ENCODE measurements at regions not wholly inside any gene's neighbourhood (a gene's known extent, or its start where the extent isn't known, plus 50 kb on each side); places are given as distances from the start of the nearest gene placed in this dataset.
A peak's percentile ranks its signal among the peaks of the same experiment; 100 is the strongest.

- intact Hi-C loops (cut with DNase I; ENCODE audit: low total_unique reads) = no loop called here
- Histone ChIP-seq H3K27me3 (no peaks in the 10 kb centered on the region), H3K9me3 (no peaks in the 10 kb centered on the region), H3K27ac (no peak overlapping the region), H3K36me3 (no peaks in the 10 kb centered on the region), H3K4me3 (no peak overlapping the region), H3K4me1 (no peaks in the 10 kb centered on the region)
- DNase-seq (ENCODE audit: low spot score in 2 of 2) = no peak
- peak in 2 of 3 donors; percentile 48 to 51 for TF ChIP-seq CTCF (IDR thresholded peaks at IDR 0.05)
- no peak for TF ChIP-seq POLR2AphosphoS5 (IDR thresholded peaks at IDR 0.05)
These were observed 436.2 kb downstream of the SUCLG1 start for GRCh38 chr2:84022810-84023431.

- intact Hi-C loops (cut with DNase I; ENCODE audit: low total_unique reads) = no loop called here
- DNase-seq (ENCODE audit: low spot score in 2 of 2) = no peak
- H3K9me3 ChIP-seq = no peaks in the 10 kb centered on the region
- H3K4me1 ChIP-seq = no peaks in the 10 kb centered on the region
- H3K27me3 ChIP-seq = no peaks in the 10 kb centered on the region
- H3K4me3 ChIP-seq = no peak overlapping the region
- no peaks in the 10 kb centered on the region for H3K36me3 ChIP-seq
- TF ChIP-seq CTCF (IDR thresholded peaks at IDR 0.05) (no peak), POLR2AphosphoS5 (IDR thresholded peaks at IDR 0.05) (no peak), POLR2A (IDR thresholded peaks at IDR 0.05) (no peak)
- no peak overlapping the region for H3K27ac ChIP-seq
These were observed 442.1 kb downstream of the SUCLG1 start for GRCh38 chr2:84017010-84017409.

- no peaks in the 10 kb centered on the region for H3K36me3 ChIP-seq
- intact Hi-C loops (cut with DNase I; ENCODE audit: low total_unique reads) = no loop called here
- no peak for DNase-seq (ENCODE audit: low spot score in 2 of 2)
- H3K4me1 ChIP-seq = no peaks in the 10 kb centered on the region
- H3K4me3 ChIP-seq = no peak overlapping the region
- no peak overlapping the region for H3K27ac ChIP-seq
- TF ChIP-seq POLR2AphosphoS5 (IDR thresholded peaks at IDR 0.05) (no peak), POLR2A (IDR thresholded peaks at IDR 0.05) (no peak), CTCF (IDR thresholded peaks at IDR 0.05) (no peak)
- H3K9me3 ChIP-seq = no peaks in the 10 kb centered on the region
- no peaks in the 10 kb centered on the region for H3K27me3 ChIP-seq
These were observed 442.9 kb downstream of the SUCLG1 start for GRCh38 chr2:84016183-84016582.

GRCh38 chr2:83997889-83998288 lies 461.2 kb downstream of the SUCLG1 start:
- TF ChIP-seq POLR2AphosphoS5 (IDR thresholded peaks at IDR 0.05) (no peak), CTCF (IDR thresholded peaks at IDR 0.05) (no peak), POLR2A (IDR thresholded peaks at IDR 0.05) (no peak)
- Histone ChIP-seq H3K27ac (no peak overlapping the region), H3K9me3 (no peaks in the 10 kb centered on the region), H3K4me3 (no peak overlapping the region), H3K27me3 (no peaks in the 10 kb centered on the region), H3K36me3 (no peaks in the 10 kb centered on the region), H3K4me1 (no peaks in the 10 kb centered on the region)
- DNase-seq (ENCODE audit: low spot score in 2 of 2) = no peak
- intact Hi-C loops (cut with DNase I; ENCODE audit: low total_unique reads) = no loop called here

- no peaks in the 10 kb centered on the region for H3K4me1 ChIP-seq
- TF ChIP-seq POLR2A (IDR thresholded peaks at IDR 0.05) (no peak), CTCF (IDR thresholded peaks at IDR 0.05) (no peak), POLR2AphosphoS5 (IDR thresholded peaks at IDR 0.05) (no peak)
These were observed 464.4 kb downstream of the SUCLG1 start for GRCh38 chr2:83994633-83995179.

More at GRCh38 chr2:83994633-83995179, 464.4 kb downstream of the SUCLG1 start:
- Histone ChIP-seq H3K4me3 (no peak overlapping the region), H3K27ac (no peak overlapping the region), H3K9me3 (peaks cover 0 to 1% of the 10 kb centered on the region in 2 donors), H3K27me3 (no peaks in the 10 kb centered on the region), H3K36me3 (no peaks in the 10 kb centered on the region)
- no peak for DNase-seq (ENCODE audit: low spot score in 2 of 2)
- intact Hi-C loops (cut with DNase I; ENCODE audit: low total_unique reads) = no loop called here

Data from breast epithelium (tissue), 4 donors.